Nephron (organoid): ENCODE measurements at regions not wholly inside any gene's neighbourhood (a gene's known extent, or its start where the extent isn't known, plus 50 kb on each side); places are given as distances from the start of the nearest gene placed in this dataset.
"Not testable (repeated sequence)": the region's sequence is repeated elsewhere in the genome, so short reads cannot be mapped to it uniquely, and the experiment has no call there.

Experiments
- H3K27ac Mint-ChIP-seq, 3 experiments: 2 replicates each; pipeline ENCODE4 v1.8.0; 2020; ENCODE audit warnings: mixed read lengths in 3 of 3, mild to moderate bottlenecking in 2 of 3, moderate library complexity in 1 of 3
- H3K27me3 Mint-ChIP-seq: 2 replicates; pipeline ENCODE4 v1.8.0; 2021; ENCODE audit warnings: low read depth, mild to moderate bottlenecking, moderate library complexity, mixed read lengths
- H3K36me3 Mint-ChIP-seq: 2 replicates; pipeline ENCODE4 v1.8.0; 2020; ENCODE audit warnings: low read depth, mixed read lengths
- H3K4me1 Mint-ChIP-seq: 2 replicates; pipeline ENCODE4 v1.8.0; 2020; ENCODE audit warnings: mixed read lengths
- H3K4me3 Mint-ChIP-seq, 3 experiments: 2 replicates each; pipeline ENCODE4 v1.8.0; 2020; ENCODE audit warnings: mild to moderate bottlenecking in 3 of 3, mixed read lengths in 3 of 3, moderate library complexity in 2 of 3
- H3K9me3 Mint-ChIP-seq: 2 replicates; pipeline ENCODE4 v1.8.0; 2020; ENCODE audit warnings: mixed read lengths
- TF ChIP-seq, protein P1 (sequence below), 3 experiments: fragments of 200-600 bp; sonication (generic); IDR thresholded peaks; one replicate each; pipeline ENCODE4 v1.5.0; 2021; ENCODE audit warnings: antibody characterized with exemption in 3 of 3; ENCODE audit not compliant: unreplicated experiment in 3 of 3

DNA sequence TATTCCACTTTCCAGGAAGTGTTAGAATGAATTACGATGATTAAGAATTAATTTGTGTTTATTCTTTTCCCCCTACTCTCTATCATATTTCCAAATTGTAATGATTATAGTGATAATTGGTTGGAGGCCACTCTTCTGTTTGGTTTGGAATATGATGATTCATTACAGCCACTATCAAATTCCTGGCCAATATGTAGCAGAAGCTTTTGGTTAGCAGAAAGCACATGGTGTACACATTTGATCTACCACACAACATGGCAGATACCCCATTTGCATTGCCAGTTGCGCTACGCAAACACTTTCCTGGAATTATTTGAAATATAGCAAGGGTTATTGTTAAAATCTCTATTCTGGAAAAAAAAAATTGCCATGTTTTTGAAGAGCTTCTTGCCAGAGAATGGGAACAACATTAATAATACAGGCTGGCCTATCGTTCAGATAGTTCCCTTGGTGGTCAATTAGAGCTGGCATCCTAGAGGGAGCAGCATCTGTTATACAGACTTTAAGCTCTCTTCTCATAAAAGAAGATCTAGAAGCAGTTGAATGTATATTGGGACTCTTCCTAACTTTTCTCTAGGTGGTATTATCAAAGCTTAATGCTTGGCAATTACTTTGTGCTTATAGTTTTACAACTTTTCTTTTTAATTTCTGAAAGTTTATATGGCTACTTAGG lies 455.0 kb upstream of the ACTBL2 start:
- Mint-ChIP-seq H3K4me1 (no peaks in the 10 kb centered on the region), H3K36me3 (peaks cover 3% of the 10 kb centered on the region), H3K9me3 (peaks cover 8% of the 10 kb centered on the region), H3K27me3 (no peaks in the 10 kb centered on the region), H3K4me3 (no peak overlapping the region), H3K27ac (no peak overlapping the region)
- TF ChIP-seq, protein P1, sequence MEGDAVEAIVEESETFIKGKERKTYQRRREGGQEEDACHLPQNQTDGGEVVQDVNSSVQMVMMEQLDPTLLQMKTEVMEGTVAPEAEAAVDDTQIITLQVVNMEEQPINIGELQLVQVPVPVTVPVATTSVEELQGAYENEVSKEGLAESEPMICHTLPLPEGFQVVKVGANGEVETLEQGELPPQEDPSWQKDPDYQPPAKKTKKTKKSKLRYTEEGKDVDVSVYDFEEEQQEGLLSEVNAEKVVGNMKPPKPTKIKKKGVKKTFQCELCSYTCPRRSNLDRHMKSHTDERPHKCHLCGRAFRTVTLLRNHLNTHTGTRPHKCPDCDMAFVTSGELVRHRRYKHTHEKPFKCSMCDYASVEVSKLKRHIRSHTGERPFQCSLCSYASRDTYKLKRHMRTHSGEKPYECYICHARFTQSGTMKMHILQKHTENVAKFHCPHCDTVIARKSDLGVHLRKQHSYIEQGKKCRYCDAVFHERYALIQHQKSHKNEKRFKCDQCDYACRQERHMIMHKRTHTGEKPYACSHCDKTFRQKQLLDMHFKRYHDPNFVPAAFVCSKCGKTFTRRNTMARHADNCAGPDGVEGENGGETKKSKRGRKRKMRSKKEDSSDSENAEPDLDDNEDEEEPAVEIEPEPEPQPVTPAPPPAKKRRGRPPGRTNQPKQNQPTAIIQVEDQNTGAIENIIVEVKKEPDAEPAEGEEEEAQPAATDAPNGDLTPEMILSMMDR (IDR thresholded peaks at IDR 0.05; ENCODE audit: unreplicated experiment in 3 of 3) = no peak

DNA sequence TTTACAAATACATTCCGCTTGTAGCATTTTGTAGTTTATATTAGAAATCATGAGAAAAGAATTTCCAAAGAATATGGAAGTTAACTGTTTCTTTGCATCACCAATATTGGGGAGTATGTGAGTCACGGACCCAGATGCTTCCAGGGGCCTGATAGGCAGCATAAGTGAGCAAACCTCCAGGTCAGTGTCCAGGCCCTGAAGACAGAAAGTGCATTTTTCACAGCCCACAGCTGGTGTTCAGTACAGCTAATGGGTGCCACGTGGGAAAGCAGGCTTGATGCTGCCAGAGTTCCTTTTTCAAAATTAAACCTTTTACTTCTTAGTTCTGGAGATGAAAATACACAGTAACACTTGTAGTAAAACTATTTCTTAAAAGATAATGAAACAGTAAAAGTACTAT lies 454.4 kb upstream of the ACTBL2 start:
- peaks cover 3% of the 10 kb centered on the region for H3K36me3 Mint-ChIP-seq
- H3K27me3 Mint-ChIP-seq = peaks cover 3% of the 10 kb centered on the region
- H3K27ac Mint-ChIP-seq = no peak overlapping the region
- no peak overlapping the region for H3K4me3 Mint-ChIP-seq
- H3K9me3 Mint-ChIP-seq = peaks cover 7% of the 10 kb centered on the region
- TF ChIP-seq, protein P1 (IDR thresholded peaks at IDR 0.05; ENCODE audit: unreplicated experiment in 3 of 3) = no peak
- no peaks in the 10 kb centered on the region for H3K4me1 Mint-ChIP-seq

DNA sequence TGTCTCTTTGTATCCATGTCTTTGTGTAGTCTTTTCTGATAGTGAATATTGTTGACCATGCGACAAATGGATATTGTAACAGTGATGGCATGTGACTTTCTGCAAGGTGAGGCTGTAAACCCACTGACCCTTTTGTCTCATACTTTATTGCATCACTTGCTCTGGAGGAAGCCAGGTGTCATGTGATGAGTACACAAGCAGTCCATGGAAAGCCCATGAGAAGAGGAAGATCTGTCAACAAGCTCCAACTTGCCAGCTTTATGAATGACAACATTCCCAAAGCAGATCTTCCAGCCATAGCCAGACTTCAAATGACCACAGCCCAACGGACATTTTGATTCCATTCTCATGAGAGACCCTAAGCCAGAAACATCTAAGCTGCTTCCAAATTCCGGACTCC lies 450.1 kb upstream of the ACTBL2 start:
- Mint-ChIP-seq H3K36me3 (no peaks in the 10 kb centered on the region), H3K27ac (no peak overlapping the region), H3K9me3 (peaks cover 5% of the 10 kb centered on the region), H3K4me1 (no peaks in the 10 kb centered on the region), H3K27me3 (peaks cover 3% of the 10 kb centered on the region), H3K4me3 (no peak overlapping the region)
- TF ChIP-seq, protein P1 (IDR thresholded peaks at IDR 0.05; ENCODE audit: unreplicated experiment in 3 of 3) = no peak

DNA sequence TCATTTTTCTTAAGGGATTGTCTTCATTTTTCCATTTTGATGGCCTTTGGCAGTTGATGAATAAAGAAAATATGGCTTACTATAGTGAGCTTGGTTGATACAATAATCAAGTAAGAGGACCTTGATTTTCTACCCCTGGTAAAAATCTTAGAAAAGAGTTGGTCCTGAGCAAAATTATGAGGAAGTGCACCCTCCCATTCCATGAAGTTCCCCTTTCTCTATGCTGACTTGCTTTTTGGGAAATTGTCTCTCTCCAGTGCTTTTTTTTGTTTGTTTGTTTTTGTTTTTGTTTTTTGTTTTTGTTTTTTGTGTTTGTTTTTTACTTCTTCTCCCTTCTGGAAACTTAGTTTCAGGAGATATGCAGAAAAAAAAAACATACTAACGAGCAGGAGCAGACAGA lies 449.2 kb upstream of the ACTBL2 start:
- TF ChIP-seq, protein P1 (IDR thresholded peaks at IDR 0.05; ENCODE audit: unreplicated experiment in 3 of 3) = no peak
- no peak overlapping the region for H3K4me3 Mint-ChIP-seq
- H3K36me3 Mint-ChIP-seq = no peaks in the 10 kb centered on the region
- H3K27ac Mint-ChIP-seq = no peak overlapping the region
- peaks cover 3% of the 10 kb centered on the region for H3K27me3 Mint-ChIP-seq
- peaks cover 6% of the 10 kb centered on the region for H3K9me3 Mint-ChIP-seq
- H3K4me1 Mint-ChIP-seq = no peaks in the 10 kb centered on the region

DNA sequence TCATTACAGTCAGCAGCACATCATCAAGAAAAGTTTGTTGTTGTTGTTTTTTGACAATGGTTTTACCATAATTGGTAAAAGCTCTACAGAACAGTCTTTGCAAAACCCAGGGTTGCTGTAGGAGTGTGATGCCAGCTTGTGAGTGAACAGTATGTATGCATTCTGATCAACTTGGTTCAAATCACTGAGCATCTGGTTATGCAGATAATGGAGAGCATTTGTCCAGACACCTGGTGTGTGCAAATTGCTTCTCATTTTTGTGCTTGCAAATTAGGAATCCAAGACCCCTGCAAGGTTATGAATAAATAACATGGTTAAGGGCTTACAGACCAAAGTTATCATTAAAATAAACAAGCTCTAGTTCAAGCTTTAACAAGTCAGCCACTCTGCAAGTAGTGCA lies 448.7 kb upstream of the ACTBL2 start:
- TF ChIP-seq, protein P1 (IDR thresholded peaks at IDR 0.05; ENCODE audit: unreplicated experiment in 3 of 3) = no peak
- no peak overlapping the region for H3K27ac Mint-ChIP-seq
- no peaks in the 10 kb centered on the region for H3K36me3 Mint-ChIP-seq
- peaks cover 8% of the 10 kb centered on the region for H3K9me3 Mint-ChIP-seq
- H3K27me3 Mint-ChIP-seq = peaks cover 3% of the 10 kb centered on the region
- H3K4me1 Mint-ChIP-seq = no peaks in the 10 kb centered on the region
- no peak overlapping the region for H3K4me3 Mint-ChIP-seq

DNA sequence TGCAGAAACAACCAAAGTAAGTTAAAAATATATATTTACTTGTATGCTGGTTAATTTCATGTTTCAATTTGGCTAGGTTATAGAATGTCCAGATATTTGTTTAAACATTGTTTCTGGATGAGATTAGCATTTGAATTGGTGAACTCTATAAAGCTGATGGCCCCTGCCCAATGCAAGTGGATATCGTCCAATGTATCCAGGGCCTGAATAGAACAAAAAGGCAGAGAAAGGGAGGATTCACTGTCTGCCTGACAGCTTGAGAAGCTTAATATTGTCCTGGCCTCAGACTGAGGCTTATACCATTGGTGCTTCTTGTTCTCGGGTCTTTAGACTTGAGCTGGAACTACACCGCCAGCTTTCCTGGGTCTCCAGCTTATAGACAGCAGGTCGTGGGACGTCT lies 446.7 kb upstream of the ACTBL2 start:
- Mint-ChIP-seq H3K4me1 (no peaks in the 10 kb centered on the region), H3K4me3 (no peak overlapping the region), H3K27me3 (peaks cover 3% of the 10 kb centered on the region), H3K9me3 (peaks cover 22% of the 10 kb centered on the region), H3K27ac (no peak overlapping the region), H3K36me3 (no peaks in the 10 kb centered on the region)
- TF ChIP-seq, protein P1 (IDR thresholded peaks at IDR 0.05; ENCODE audit: unreplicated experiment in 3 of 3) = no peak

DNA sequence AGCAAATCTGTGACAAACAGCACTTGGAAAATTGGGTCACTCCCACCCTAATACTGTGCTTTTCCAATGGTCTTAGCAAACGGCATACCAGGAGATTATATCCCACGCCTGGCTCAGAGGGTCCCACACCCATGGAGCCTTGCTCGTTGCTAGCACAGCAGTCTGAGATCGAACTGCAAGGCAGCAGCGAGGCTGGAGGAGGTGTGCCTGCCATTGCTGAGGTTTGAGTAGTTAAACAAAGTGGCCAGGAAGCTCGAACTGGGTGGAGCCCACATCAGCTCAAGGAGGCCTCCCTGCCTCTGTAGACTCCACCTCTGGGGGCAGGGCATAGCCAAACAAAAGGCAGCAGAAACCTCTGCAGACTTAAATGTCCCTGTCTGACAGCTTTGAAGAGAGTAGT lies 440.5 kb upstream of the ACTBL2 start:
- not testable (repeated sequence) for H3K27me3 Mint-ChIP-seq, H3K36me3 Mint-ChIP-seq, H3K4me3 Mint-ChIP-seq, H3K4me1 Mint-ChIP-seq, H3K27ac Mint-ChIP-seq
- H3K9me3 Mint-ChIP-seq = peaks cover 31% of the 10 kb centered on the region
